H1 (cell line): ENCODE measurements at regions not wholly inside any gene's neighbourhood (a gene's known extent, or its start where the extent isn't known, plus 50 kb on each side); places are given as distances from the start of the nearest gene placed in this dataset.

ENCODE experiments used
- CTCF ChIP-seq, 3 experiments: IDR thresholded peaks; 1 replicate in 2 of 3; 2 replicates in 1 of 3; pipeline versions ENCODE4 v1.5.1 to v1.6.1; 2011; ENCODE audit warnings: low read length in 3 of 3, mild to moderate bottlenecking in 3 of 3, inconsistent platforms in 2 of 3, low read depth in 1 of 3, moderate library complexity in 1 of 3; ENCODE audit not compliant: insufficient read depth in 1 of 3; ENCODE audit errors: control extremely low read depth in 1 of 3
- EP300 ChIP-seq, 2 experiments: IDR thresholded peaks; 1 replicate in 1 of 2; 2 replicates in 1 of 2; pipeline ENCODE4 v1.6.1; 2011 to 2012; ENCODE audit warnings: low read depth in 2 of 2, low read length in 2 of 2, mild to moderate bottlenecking in 2 of 2, borderline replicate concordance in 1 of 2, inconsistent platforms in 1 of 2, moderate library complexity in 1 of 2
- KDM4A ChIP-seq: IDR thresholded peaks from one replicate; pipeline ENCODE4 v1.7.1; 2012; ENCODE audit warnings: low read depth, mild to moderate bottlenecking, moderate library complexity, low read length, inconsistent platforms; ENCODE audit not compliant: severe bottlenecking
- POLR2A ChIP-seq, 2 experiments: IDR thresholded peaks; 1 replicate in 1 of 2; 2 replicates in 1 of 2; pipeline ENCODE4 v1.6.1; 2011; ENCODE audit warnings: low read depth in 2 of 2, low read length in 2 of 2, mild to moderate bottlenecking in 2 of 2; ENCODE audit errors: control extremely low read depth in 1 of 2

- TF ChIP-seq EP300 (IDR thresholded peaks at IDR 0.05; ENCODE audit: borderline replicate concordance in 1 of 2, low read depth in 2 of 2, low read length in 2 of 2) (no peak), POLR2A (IDR thresholded peaks at IDR 0.05; ENCODE audit: control extremely low read depth in 1 of 2, low read depth in 2 of 2, low read length in 2 of 2) (no peak), KDM4A (no peak), CTCF (IDR thresholded peaks at IDR 0.05; ENCODE audit: control extremely low read depth in 1 of 3, insufficient read depth in 1 of 3, low read depth in 1 of 3, low read length in 3 of 3) (no peak)
Observed at GRCh38 chr6:73964241-73964854, 268.3 kb downstream of the CD109 start.
